ENCODE measurements at regions not wholly inside any gene's neighbourhood (a gene's known extent, or its start where the extent isn't known, plus 50 kb on each side); places are given as distances from the start of the nearest gene placed in this dataset.

- H3K4me2 ChIP-seq (ENCODE audit: low read length) = no peak overlapping the region
- ChIA-PET POLR2A (no interaction called here), RAD21 (ENCODE audit: low non-redundant PET in 1 of 2, low total read pairs in 2 of 2, uncharacterized antibody in 2 of 2, unreplicated experiment in 2 of 2) (no interaction called here), CTCF (no interaction called here)
- ATAC-seq (no peak), DNase-seq (ENCODE audit: low read depth, low spot score) (no peak)
- H3K9me2 ChIP-seq (ENCODE audit: insufficient read depth) = no peaks in the 10 kb centered on the region
- no peaks in the 10 kb centered on the region for H3K27me3 ChIP-seq (ENCODE audit: insufficient read depth, low read length)
- H3K79me2 ChIP-seq (ENCODE audit: insufficient read depth, low read length) = no peaks in the 10 kb centered on the region
- H3K9ac ChIP-seq (ENCODE audit: low read length) = no peak overlapping the region
- no peak overlapping the region for H3K4me3 ChIP-seq (replicated peaks in 1 of 2; ENCODE audit: low read depth in 1 of 2, low read length in 2 of 2)
- intact Hi-C loops (cut with micrococcal nuclease) = no loop called here
- H2AFZ ChIP-seq (ENCODE audit: low read depth, low read length, poor library complexity, severe bottlenecking) = no peak overlapping the region
- no peak overlapping the region for H3K27ac ChIP-seq (ENCODE audit: low read depth, low read length)
- peaks cover 22 to 24% of the 10 kb centered on the region in 2 experiments; a peak in 2 of 4 replicates for H3K9me3 ChIP-seq (ENCODE audit: control insufficient read depth in 1 of 2, insufficient read depth in 1 of 2, low read depth in 1 of 2, low read length in 2 of 2)
- H4K20me1 ChIP-seq (ENCODE audit: insufficient read depth) = no peaks in the 10 kb centered on the region
- TF ChIP-seq ZFX (IDR thresholded peaks at IDR 0.05) (no peak), REST (IDR thresholded peaks at IDR 0.05; ENCODE audit: low read depth) (no peak)
- BruUV-seq (replicated peaks) = no TSS peak
- H3K4me1 ChIP-seq (ENCODE audit: control insufficient read depth in 1 of 2, insufficient read depth in 2 of 2, low read length in 2 of 2) = no peaks in the 10 kb centered on the region
- no peaks in the 10 kb centered on the region for H3K36me3 ChIP-seq (ENCODE audit: control insufficient read depth in 1 of 2, insufficient read depth in 2 of 2, low read length in 2 of 2)
These were observed 278.6 kb downstream of the CDH19 start for GRCh38 chr18:66325251-66325650.

- Histone ChIP-seq H3K4me3 (replicated peaks in 1 of 2; ENCODE audit: low read depth in 1 of 2, low read length in 2 of 2) (no peak overlapping the region), H3K27me3 (ENCODE audit: insufficient read depth, low read length) (no peaks in the 10 kb centered on the region), H3K79me2 (ENCODE audit: insufficient read depth, low read length) (no peaks in the 10 kb centered on the region), H3K9ac (ENCODE audit: low read length) (no peak overlapping the region), H3K4me1 (ENCODE audit: control insufficient read depth in 1 of 2, insufficient read depth in 2 of 2, low read length in 2 of 2) (no peaks in the 10 kb centered on the region), H4K20me1 (ENCODE audit: insufficient read depth) (no peaks in the 10 kb centered on the region), H3K4me2 (ENCODE audit: low read length) (no peak overlapping the region), H3K9me3 (ENCODE audit: control insufficient read depth in 1 of 2, insufficient read depth in 1 of 2, low read depth in 1 of 2, low read length in 2 of 2) (peaks cover 23% of the 10 kb centered on the region in 2 experiments; a peak in 2 of 4 replicates), H3K9me2 (ENCODE audit: insufficient read depth) (no peaks in the 10 kb centered on the region), H2AFZ (ENCODE audit: low read depth, low read length, poor library complexity, severe bottlenecking) (no peak overlapping the region), H3K27ac (ENCODE audit: low read depth, low read length) (no peak overlapping the region), H3K36me3 (ENCODE audit: control insufficient read depth in 1 of 2, insufficient read depth in 2 of 2, low read length in 2 of 2) (no peaks in the 10 kb centered on the region)
- ChIA-PET POLR2A (no interaction called here), RAD21 (ENCODE audit: low non-redundant PET in 1 of 2, low total read pairs in 2 of 2, uncharacterized antibody in 2 of 2, unreplicated experiment in 2 of 2) (no interaction called here), CTCF (no interaction called here)
- no TSS peak for BruUV-seq (replicated peaks)
- DNase-seq (ENCODE audit: low read depth, low spot score) (no peak), ATAC-seq (no peak)
- TF ChIP-seq MAX (IDR thresholded peaks at IDR 0.05) = no peak
- no peak for TF ChIP-seq POLR2A (IDR thresholded peaks at IDR 0.05; ENCODE audit: borderline replicate concordance, extremely low read depth, insufficient read depth, insufficient read length)
- TF ChIP-seq TCF7L2 (IDR thresholded peaks at IDR 0.05; ENCODE audit: borderline replicate concordance, extremely low read depth, insufficient read depth, insufficient read length) = no peak
- TF ChIP-seq ELF1 (IDR thresholded peaks at IDR 0.05; ENCODE audit: borderline replicate concordance, low read depth) = no peak
- no peak for TF ChIP-seq EZH2phosphoT487 (IDR thresholded peaks at IDR 0.05; ENCODE audit: borderline replicate concordance)
- no peak for TF ChIP-seq CBX3 (IDR thresholded peaks at IDR 0.05; ENCODE audit: low read depth)
- no peak for TF ChIP-seq ZNF274 (IDR thresholded peaks at IDR 0.05; ENCODE audit: low read depth, low read length)
- TF ChIP-seq FOSL1 (IDR thresholded peaks at IDR 0.05; ENCODE audit: low read depth) = no peak
- no peak for TF ChIP-seq ATF3 (IDR thresholded peaks at IDR 0.05)
- intact Hi-C loops (cut with micrococcal nuclease) = no loop called here
These were observed 279.3 kb downstream of the CDH19 start for GRCh38 chr18:66324616-66325015.

Measured in HCT116 (cell line).